Pons (tissue), 1 donor: ENCODE measurements at regions not wholly inside any gene's neighbourhood (a gene's known extent, or its start where the extent isn't known, plus 50 kb on each side); places are given as distances from the start of the nearest gene placed in this dataset.
A peak's percentile ranks its signal among the peaks of the same experiment; 100 is the strongest.

Source experiments
- DNase-seq: peaks from one replicate; pipeline ENCODE4 v3.0.0-alpha.2; 2016; ENCODE audit warnings: low spot score

DNA sequence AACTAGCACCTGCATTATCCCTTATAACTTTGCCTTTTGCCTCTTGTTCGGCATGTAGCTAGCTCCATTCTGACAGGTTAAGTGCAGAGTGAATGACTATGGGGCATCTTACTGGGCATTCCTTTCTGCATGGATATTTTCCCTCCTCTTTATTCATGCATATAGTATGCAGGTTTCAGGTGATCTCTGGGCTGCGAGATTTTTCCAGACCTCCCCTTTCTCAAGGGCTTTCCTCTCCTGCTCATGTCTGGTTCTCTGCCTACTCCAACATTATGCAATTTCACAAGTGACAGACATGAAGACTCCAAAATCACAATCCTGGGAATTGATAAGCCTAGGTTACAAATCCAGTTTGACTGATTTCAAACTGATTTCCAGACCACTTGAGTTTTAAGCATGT, 503.8 kb downstream of the NXPH1 start:
- DNase-seq: no peak

- DNase-seq: no peak
These were observed 504.8 kb downstream of the NXPH1 start for GRCh38 chr7:8938044-8938805.

DNA sequence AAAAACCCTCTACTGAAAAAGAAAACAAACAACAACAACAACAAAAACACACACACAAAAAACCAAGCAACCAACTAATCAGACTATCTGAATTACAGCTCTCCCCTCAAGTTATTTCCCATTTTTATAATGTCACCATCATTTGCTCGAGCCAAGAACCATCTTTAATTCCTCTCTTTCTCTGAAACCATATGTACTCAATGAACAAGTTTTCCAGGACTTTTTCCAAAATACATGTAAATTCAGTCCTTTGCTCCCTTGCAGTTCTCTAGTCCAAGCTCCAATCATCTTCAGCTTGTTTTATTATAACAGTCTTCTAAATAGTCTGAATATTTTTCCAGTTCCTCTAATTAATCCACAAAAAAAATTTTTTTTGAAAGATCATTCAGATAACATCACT, 506.0 kb downstream of the NXPH1 start:
- no peak for DNase-seq

- DNase-seq: no peak
These were observed 530.3 kb downstream of the NXPH1 start for GRCh38 chr7:8963722-8964121.

GRCh38 chr7:8965177-8965576, 531.8 kb downstream of the NXPH1 start:
- no peak for DNase-seq

GRCh38 chr7:8973601-8974000, 540.2 kb downstream of the NXPH1 start:
- DNase-seq: no peak

DNA sequence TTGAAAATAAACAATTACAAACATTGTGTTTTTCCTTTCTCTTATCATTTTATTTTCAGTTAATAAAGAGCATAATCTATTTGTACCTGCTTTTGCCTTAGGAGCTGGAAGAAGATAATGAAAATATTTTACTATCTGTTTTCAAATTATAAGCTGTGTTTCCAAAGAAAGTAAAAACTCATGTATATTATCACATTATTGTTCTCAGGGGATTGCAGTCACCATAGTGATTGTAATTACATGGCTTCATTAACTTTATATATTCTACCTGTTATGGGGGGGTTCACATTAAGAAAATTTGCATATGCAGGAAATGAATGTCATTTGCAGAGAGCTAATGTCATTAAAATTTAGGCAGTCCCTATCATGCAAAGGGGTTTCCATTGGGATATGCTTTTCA, 542.3 kb downstream of the NXPH1 start:
- DNase-seq: no peak

- DNase-seq: no peak
These were observed 549.1 kb downstream of the NXPH1 start for GRCh38 chr7:8982338-8982992.

DNA sequence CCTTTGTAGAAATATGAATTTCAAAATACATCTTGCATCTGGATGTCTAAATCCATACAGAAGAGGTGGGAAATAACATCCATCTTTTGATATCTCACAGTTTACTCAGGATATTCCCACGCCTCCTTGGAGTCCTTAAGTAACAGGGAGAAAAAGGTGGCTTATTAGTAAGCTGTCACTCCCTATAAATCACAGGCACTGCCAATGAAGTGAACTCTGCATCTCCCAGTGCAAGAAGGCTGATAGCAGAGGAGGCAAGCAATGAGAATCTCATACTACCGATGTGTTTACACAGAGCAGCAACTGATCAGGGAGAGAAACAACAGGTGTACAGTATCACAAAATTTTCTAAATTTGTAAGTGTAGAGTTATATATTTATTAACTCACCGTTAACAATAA, 551.8 kb downstream of the NXPH1 start:
- DNase-seq: no peak

DNA sequence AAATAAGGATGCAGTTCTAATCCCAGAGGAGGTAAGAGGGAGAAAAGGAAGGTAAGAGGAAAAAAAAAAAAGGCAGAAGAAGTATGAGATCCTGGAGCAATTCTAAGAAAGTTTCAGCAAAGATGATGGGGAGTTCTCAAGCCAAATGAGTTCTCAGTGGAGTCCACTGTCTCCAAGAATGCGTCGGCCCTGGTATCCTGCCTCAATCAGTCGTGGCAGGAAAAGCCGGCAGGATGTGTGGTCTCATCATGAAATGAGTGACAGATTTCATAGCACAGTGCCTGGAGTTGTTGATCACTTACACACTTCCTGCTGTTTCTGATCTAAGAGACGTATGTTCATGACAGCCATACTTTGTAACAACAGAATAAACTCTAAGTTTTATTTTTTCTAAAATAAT, 554.9 kb downstream of the NXPH1 start:
- DNase-seq: no peak

DNA sequence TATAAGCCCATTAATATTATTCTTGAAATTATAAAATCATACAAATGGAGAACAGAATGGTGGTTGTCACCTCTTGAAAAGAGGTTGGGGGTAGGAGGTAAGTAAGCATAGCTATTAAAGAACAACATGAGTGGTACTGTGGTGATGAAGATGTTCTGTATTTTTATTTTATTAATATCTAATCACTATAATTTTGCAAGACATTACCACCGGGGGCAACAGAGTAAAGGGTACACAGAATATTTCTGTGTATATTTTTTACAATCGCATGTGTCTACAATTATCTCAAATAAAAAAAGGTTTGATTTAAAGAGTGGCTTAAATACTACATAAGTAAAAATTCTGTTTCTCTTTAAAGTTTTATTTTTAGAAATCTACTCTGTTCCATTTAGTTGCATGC, 557.8 kb downstream of the NXPH1 start:
- no peak for DNase-seq

DNA sequence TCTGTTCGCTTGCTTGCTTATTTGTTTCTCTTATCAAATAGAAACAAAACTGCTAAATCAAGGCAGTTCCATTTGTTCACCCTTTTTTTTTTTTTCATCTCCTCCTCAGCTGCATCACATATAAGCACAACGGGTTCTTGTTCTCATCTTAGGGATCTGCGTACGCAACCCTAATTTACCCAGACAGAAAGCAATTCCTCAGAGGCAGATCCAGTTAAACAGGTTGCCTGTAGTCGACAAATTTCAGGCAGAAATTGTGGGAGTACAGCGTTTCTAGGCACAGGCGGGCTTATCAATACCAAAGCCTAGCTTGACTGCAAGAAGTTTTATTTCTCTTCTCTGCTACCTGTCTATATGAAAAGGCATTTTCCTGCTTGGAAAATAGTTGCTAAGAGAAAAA, 565.4 kb downstream of the NXPH1 start:
- peak; percentile 22 for DNase-seq

DNA sequence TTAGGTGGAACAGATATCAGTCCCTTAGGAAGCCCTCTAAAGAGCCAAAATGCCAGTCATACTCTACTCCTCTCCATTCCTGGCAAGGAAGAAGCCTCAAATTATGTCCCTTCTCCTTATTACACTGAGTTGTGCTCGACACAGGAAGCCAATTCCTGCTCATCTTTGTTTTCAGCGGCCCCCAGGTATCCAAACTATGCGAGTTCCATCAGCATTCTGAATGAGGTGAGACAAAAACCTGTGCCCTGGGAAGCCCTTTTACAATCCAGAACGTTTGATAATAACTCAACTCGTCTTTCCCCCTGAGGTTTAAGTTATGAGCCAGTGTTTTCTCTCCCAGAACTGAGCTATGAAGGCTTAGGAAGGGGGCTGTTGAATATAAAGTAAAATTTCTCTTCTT, 580.5 kb downstream of the NXPH1 start:
- no peak for DNase-seq

GRCh38 chr7:9017286-9017685, 583.9 kb downstream of the NXPH1 start:
- no peak for DNase-seq

GRCh38 chr7:9022456-9022855, 589.0 kb downstream of the NXPH1 start:
- no peak for DNase-seq

GRCh38 chr7:9023675-9024294, 590.4 kb downstream of the NXPH1 start:
- DNase-seq: no peak

DNA sequence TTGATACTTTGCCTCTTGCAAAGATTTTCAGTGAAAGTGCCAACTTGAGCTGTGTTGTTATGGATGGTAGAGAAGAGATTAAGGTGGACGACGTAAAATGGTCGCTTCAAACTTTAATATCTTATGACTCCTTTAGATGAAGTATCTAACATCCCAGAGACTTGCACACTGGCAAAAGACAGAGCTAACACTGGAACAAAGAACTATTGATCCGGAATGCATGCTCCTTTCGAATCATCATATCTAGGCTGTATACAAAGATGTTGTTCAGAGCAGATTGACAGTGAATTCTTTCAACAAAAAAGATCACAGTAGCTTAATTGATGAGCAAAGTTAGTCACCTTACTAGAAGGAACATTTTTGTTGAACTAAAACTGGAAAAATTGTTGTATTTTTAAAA, 592.7 kb downstream of the NXPH1 start:
- peak; percentile 86 for DNase-seq

GRCh38 chr7:9028012-9028411, 594.6 kb downstream of the NXPH1 start:
- DNase-seq: no peak

- no peak for DNase-seq
These were observed 596.5 kb downstream of the NXPH1 start for GRCh38 chr7:9029681-9030530.

DNA sequence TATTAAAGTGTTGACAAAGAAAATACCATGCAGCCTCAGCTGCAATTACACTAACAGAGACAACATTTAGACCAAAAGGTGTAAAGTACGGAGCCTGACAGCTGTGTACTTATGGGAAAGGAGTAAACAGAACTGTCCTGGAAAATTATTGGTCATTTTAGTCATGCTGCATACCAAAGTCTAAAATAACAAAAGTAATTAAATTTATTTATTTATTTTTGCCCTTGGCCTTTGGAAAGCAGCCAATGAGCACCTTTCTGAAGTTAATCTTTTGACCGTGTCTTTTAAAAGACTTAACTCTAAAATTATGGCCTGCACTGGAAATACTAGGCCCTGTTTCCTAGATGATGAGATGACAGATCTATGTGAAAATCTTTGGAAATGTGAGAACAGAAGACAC, 597.6 kb downstream of the NXPH1 start:
- no peak for DNase-seq

DNA sequence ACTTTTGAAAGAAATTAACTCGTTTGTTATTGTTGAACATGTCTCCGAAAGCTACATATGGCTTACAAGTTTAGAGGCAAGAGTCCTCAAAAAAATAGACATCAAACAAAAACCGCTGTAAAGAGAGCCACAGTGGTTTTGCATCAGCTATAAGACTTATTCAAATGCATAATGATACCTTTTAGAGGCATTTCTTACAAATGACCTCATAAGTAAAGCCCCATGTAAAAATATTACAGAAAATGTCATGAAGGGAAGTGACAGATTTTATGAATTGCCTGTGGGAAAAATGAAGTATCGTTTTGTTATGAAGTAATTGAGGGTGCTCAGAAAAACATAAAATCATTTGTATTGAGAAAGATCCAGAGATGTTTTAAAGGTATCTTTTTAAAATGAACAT, 598.0 kb downstream of the NXPH1 start:
- DNase-seq: no peak

DNA sequence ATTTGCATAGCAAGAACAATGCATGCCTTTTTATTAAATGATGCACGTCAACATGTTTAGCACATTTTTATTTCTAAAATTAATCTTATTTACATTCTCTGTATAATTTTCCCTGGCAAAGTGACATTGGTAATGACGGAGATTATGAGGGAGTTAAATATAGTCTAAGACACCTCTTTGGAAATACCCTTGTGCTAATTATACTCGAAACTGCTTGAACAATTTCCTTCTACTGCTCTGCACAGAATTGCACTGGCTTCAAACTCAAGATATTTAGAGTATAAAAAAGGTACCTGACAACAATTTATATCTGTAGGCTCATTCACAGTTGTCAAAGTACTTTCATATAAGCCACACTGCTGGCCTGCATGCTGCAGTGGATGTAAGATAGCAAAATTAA, 602.7 kb downstream of the NXPH1 start:
- DNase-seq: no peak
